ENCODE measurements at regions not wholly inside any gene's neighbourhood (a gene's known extent, or its start where the extent isn't known, plus 50 kb on each side); places are given as distances from the start of the nearest gene placed in this dataset.

GRCh38 chr9:18253950-18254349 lies 220.0 kb upstream of the ADAMTSL1 start:
- Histone ChIP-seq H3K36me3 (ENCODE audit: control insufficient read depth, insufficient read depth, low read length) (no peaks in the 10 kb centered on the region), H3K4me3 (ENCODE audit: insufficient read depth, low read depth, low read length) (no peak overlapping the region), H3K9me3 (ENCODE audit: control insufficient read depth, low read length) (no peaks in the 10 kb centered on the region), H3K4me1 (ENCODE audit: control insufficient read depth, insufficient read depth, low read length) (no peaks in the 10 kb centered on the region), H3K27ac (ENCODE audit: insufficient read depth, low read depth, low read length, poor library complexity, severe bottlenecking) (no peak overlapping the region), H3K27me3 (ENCODE audit: control insufficient read depth, insufficient read depth, low read length, poor library complexity, severe bottlenecking) (no peaks in the 10 kb centered on the region)
- WGBS, 2 experiments = 92 to 93% methylated on average over 4 to 5 of the region's 9 CpGs

GRCh38 chr9:18255158-18255629 lies 218.8 kb upstream of the ADAMTSL1 start:
- no peak overlapping the region for H3K4me3 ChIP-seq (ENCODE audit: insufficient read depth, low read depth, low read length)
- no peaks in the 10 kb centered on the region for H3K27me3 ChIP-seq (ENCODE audit: control insufficient read depth, insufficient read depth, low read length, poor library complexity, severe bottlenecking)
- H3K9me3 ChIP-seq (ENCODE audit: control insufficient read depth, low read length) = no peaks in the 10 kb centered on the region
- H3K27ac ChIP-seq (ENCODE audit: insufficient read depth, low read depth, low read length, poor library complexity, severe bottlenecking) = no peak overlapping the region
- no peaks in the 10 kb centered on the region for H3K4me1 ChIP-seq (ENCODE audit: control insufficient read depth, insufficient read depth, low read length)
- 5 to 6% methylated on average over 9 of the region's 9 CpGs for WGBS, 2 experiments
- H3K36me3 ChIP-seq (ENCODE audit: control insufficient read depth, insufficient read depth, low read length) = no peaks in the 10 kb centered on the region

DNA sequence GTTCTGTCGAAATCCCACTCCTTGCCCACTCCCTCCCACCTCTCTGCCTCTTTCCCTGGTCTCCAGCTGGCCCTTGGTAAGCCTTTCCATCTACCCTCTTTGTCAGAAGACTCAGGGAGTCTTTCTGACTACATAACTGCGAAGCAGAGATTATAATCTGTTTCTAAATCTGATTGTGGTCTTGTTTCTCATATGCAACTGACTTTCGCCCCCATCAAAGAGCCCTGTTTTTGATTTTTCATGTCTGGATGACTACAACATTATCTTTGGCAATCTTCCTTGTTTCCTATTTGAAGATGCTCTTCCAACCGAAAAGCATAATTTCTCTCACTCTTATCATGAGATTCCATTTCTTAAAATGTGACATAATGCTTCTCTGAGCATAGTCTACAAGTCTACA lies 218.2 kb upstream of the ADAMTSL1 start:
- Histone ChIP-seq H3K27ac (ENCODE audit: insufficient read depth, low read depth, low read length, poor library complexity, severe bottlenecking) (no peak overlapping the region), H3K4me3 (ENCODE audit: insufficient read depth, low read depth, low read length) (no peak overlapping the region), H3K27me3 (ENCODE audit: control insufficient read depth, insufficient read depth, low read length, poor library complexity, severe bottlenecking) (no peaks in the 10 kb centered on the region), H3K36me3 (ENCODE audit: control insufficient read depth, insufficient read depth, low read length) (no peaks in the 10 kb centered on the region), H3K9me3 (ENCODE audit: control insufficient read depth, low read length) (no peaks in the 10 kb centered on the region), H3K4me1 (ENCODE audit: control insufficient read depth, insufficient read depth, low read length) (no peaks in the 10 kb centered on the region)
- 90 to 91% methylated on average over 4 of the region's 4 CpGs for WGBS, 2 experiments

DNA sequence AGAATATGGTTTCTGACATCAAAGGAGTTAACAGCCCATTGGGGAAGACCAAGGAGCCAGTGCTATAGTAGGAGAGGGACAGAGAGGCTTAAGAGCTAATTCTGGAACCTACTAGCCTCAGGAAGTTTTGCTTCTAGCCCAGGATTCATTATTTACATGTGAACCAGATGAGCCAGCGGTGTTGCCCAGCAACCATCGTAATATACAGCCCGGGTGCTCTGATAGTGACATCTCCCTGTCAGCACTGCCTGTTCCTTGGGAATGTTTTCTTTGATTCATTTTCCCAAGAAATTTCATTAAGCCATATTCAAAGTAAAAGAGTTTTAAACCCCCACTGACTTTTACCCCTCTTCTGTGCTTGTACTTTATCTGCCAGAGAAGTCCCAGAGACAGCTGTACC lies 217.4 kb upstream of the ADAMTSL1 start:
- Histone ChIP-seq H3K27ac (ENCODE audit: insufficient read depth, low read depth, low read length, poor library complexity, severe bottlenecking) (no peak overlapping the region), H3K9me3 (ENCODE audit: control insufficient read depth, low read length) (no peaks in the 10 kb centered on the region), H3K27me3 (ENCODE audit: control insufficient read depth, insufficient read depth, low read length, poor library complexity, severe bottlenecking) (no peaks in the 10 kb centered on the region), H3K4me3 (ENCODE audit: insufficient read depth, low read depth, low read length) (no peak overlapping the region), H3K4me1 (ENCODE audit: control insufficient read depth, insufficient read depth, low read length) (no peaks in the 10 kb centered on the region), H3K36me3 (ENCODE audit: control insufficient read depth, insufficient read depth, low read length) (no peaks in the 10 kb centered on the region)
- 89 to 92% methylated on average over 3 of the region's 3 CpGs for WGBS, 2 experiments

GRCh38 chr9:18260521-18260920 lies 213.4 kb upstream of the ADAMTSL1 start:
- Histone ChIP-seq H3K27me3 (ENCODE audit: control insufficient read depth, insufficient read depth, low read length, poor library complexity, severe bottlenecking) (no peaks in the 10 kb centered on the region), H3K9me3 (ENCODE audit: control insufficient read depth, low read length) (no peaks in the 10 kb centered on the region), H3K4me3 (ENCODE audit: insufficient read depth, low read depth, low read length) (no peak overlapping the region), H3K36me3 (ENCODE audit: control insufficient read depth, insufficient read depth, low read length) (no peaks in the 10 kb centered on the region), H3K27ac (ENCODE audit: insufficient read depth, low read depth, low read length, poor library complexity, severe bottlenecking) (no peak overlapping the region), H3K4me1 (ENCODE audit: control insufficient read depth, insufficient read depth, low read length) (no peaks in the 10 kb centered on the region)
- WGBS, 2 experiments = 90 to 93% methylated on average over 4 of the region's 5 CpGs

GRCh38 chr9:18261181-18261580 lies 212.8 kb upstream of the ADAMTSL1 start:
- H3K4me3 ChIP-seq (ENCODE audit: insufficient read depth, low read depth, low read length) = no peak overlapping the region
- 57 to 67% methylated on average over 2 of the region's 2 CpGs for WGBS, 2 experiments

DNA sequence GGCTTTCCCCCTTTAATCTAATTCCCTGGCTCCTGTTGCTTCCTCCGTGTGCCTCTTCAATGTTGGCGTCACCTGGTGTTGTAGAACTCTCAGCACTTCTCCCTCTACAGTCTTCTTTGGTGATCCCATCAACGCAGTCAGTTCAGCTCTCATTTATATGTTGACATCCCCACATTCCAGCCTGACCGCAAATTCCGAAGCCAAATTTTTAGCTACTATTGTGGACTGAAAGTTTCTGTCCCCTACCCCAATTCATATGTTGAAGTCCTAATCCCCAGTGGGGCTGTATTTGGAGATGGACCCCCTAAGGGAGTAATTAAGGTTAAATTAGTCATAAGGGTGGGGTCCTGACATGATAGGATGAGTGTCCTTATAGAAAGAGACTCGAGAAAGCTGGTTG lies 210.6 kb upstream of the ADAMTSL1 start:
- no peaks in the 10 kb centered on the region for H3K36me3 ChIP-seq (ENCODE audit: control insufficient read depth, insufficient read depth, low read length)
- no peaks in the 10 kb centered on the region for H3K4me1 ChIP-seq (ENCODE audit: control insufficient read depth, insufficient read depth, low read length)
- no peak overlapping the region for H3K4me3 ChIP-seq (ENCODE audit: insufficient read depth, low read depth, low read length)
- no peaks in the 10 kb centered on the region for H3K27me3 ChIP-seq (ENCODE audit: control insufficient read depth, insufficient read depth, low read length, poor library complexity, severe bottlenecking)
- H3K27ac ChIP-seq (ENCODE audit: insufficient read depth, low read depth, low read length, poor library complexity, severe bottlenecking) = no peak overlapping the region
- 59 to 69% methylated on average over 6 of the region's 6 CpGs for WGBS, 2 experiments
- H3K9me3 ChIP-seq (ENCODE audit: control insufficient read depth, low read length) = no peaks in the 10 kb centered on the region

More at GRCh38 chr9:18261181-18261580, 212.8 kb upstream of the ADAMTSL1 start:
- no peaks in the 10 kb centered on the region for H3K36me3 ChIP-seq (ENCODE audit: control insufficient read depth, insufficient read depth, low read length)
- no peaks in the 10 kb centered on the region for H3K4me1 ChIP-seq (ENCODE audit: control insufficient read depth, insufficient read depth, low read length)
- no peaks in the 10 kb centered on the region for H3K27me3 ChIP-seq (ENCODE audit: control insufficient read depth, insufficient read depth, low read length, poor library complexity, severe bottlenecking)
- H3K9me3 ChIP-seq (ENCODE audit: control insufficient read depth, low read length) = no peaks in the 10 kb centered on the region
- H3K27ac ChIP-seq (ENCODE audit: insufficient read depth, low read depth, low read length, poor library complexity, severe bottlenecking) = no peak overlapping the region

GRCh38 chr9:18268381-18268780 lies 205.6 kb upstream of the ADAMTSL1 start:
- no peaks in the 10 kb centered on the region for H3K4me1 ChIP-seq (ENCODE audit: control insufficient read depth, insufficient read depth, low read length)
- H3K27ac ChIP-seq (ENCODE audit: insufficient read depth, low read depth, low read length, poor library complexity, severe bottlenecking) = no peak overlapping the region
- no peaks in the 10 kb centered on the region for H3K9me3 ChIP-seq (ENCODE audit: control insufficient read depth, low read length)
- no peak overlapping the region for H3K4me3 ChIP-seq (ENCODE audit: insufficient read depth, low read depth, low read length)
- WGBS, 2 experiments = 14 to 25% methylated on average over 1 of the region's 1 CpG
- no peaks in the 10 kb centered on the region for H3K36me3 ChIP-seq (ENCODE audit: control insufficient read depth, insufficient read depth, low read length)
- no peaks in the 10 kb centered on the region for H3K27me3 ChIP-seq (ENCODE audit: control insufficient read depth, insufficient read depth, low read length, poor library complexity, severe bottlenecking)

GRCh38 chr9:18269561-18269960 lies 204.4 kb upstream of the ADAMTSL1 start:
- no peaks in the 10 kb centered on the region for H3K36me3 ChIP-seq (ENCODE audit: control insufficient read depth, insufficient read depth, low read length)
- no peaks in the 10 kb centered on the region for H3K4me1 ChIP-seq (ENCODE audit: control insufficient read depth, insufficient read depth, low read length)
- H3K9me3 ChIP-seq (ENCODE audit: control insufficient read depth, low read length) = no peaks in the 10 kb centered on the region
- no peaks in the 10 kb centered on the region for H3K27me3 ChIP-seq (ENCODE audit: control insufficient read depth, insufficient read depth, low read length, poor library complexity, severe bottlenecking)
- H3K4me3 ChIP-seq (ENCODE audit: insufficient read depth, low read depth, low read length) = no peak overlapping the region
- H3K27ac ChIP-seq (ENCODE audit: insufficient read depth, low read depth, low read length, poor library complexity, severe bottlenecking) = no peak overlapping the region

- Histone ChIP-seq H3K4me1 (ENCODE audit: control insufficient read depth, insufficient read depth, low read length) (no peaks in the 10 kb centered on the region), H3K27ac (ENCODE audit: insufficient read depth, low read depth, low read length, poor library complexity, severe bottlenecking) (no peak overlapping the region), H3K27me3 (ENCODE audit: control insufficient read depth, insufficient read depth, low read length, poor library complexity, severe bottlenecking) (no peaks in the 10 kb centered on the region), H3K36me3 (ENCODE audit: control insufficient read depth, insufficient read depth, low read length) (no peaks in the 10 kb centered on the region), H3K9me3 (ENCODE audit: control insufficient read depth, low read length) (no peaks in the 10 kb centered on the region), H3K4me3 (ENCODE audit: insufficient read depth, low read depth, low read length) (no peak overlapping the region)
- WGBS, 2 experiments = 63% methylated on average over 1 of the region's 1 CpG; no CpG with 5 or more reads in 1 of the 2 experiments
These were observed 199.3 kb upstream of the ADAMTSL1 start for GRCh38 chr9:18274693-18275092.
